T-helper 17 cell (primary cell): ENCODE measurements at regions not wholly inside any gene's neighbourhood (a gene's known extent, or its start where the extent isn't known, plus 50 kb on each side); places are given as distances from the start of the nearest gene placed in this dataset.
A peak's percentile ranks its signal among the peaks of the same experiment; 100 is the strongest.

Experiments
- ATAC-seq: fragments of 150-1000 bp; cut with Tn5 transposase; 2 replicates; pipeline ENCODE4 v1.10.0; 2021; ENCODE audit warnings: mild to moderate bottlenecking, moderate library complexity
- DNase-seq, 3 donors: peaks; one replicate each; pipeline versions ENCODE4 v3.0.0 to v3.0.0-alpha.2; 2020 to 2021
- H3K9me3 ChIP-seq: one replicate; pipeline ENCODE4 v1.7.0; 2013; ENCODE audit warnings: low read length, mild to moderate bottlenecking; ENCODE audit not compliant: control insufficient read depth, poor library complexity, severe bottlenecking
- H3K27ac Mint-ChIP-seq: one replicate; pipeline ENCODE4 v1.8.0; 2022; ENCODE audit warnings: mild to moderate bottlenecking, moderate library complexity, mixed read lengths
- H3K27me3 Mint-ChIP-seq: one replicate; pipeline ENCODE4 v1.8.0; 2022; ENCODE audit warnings: mixed read lengths
- H3K36me3 Mint-ChIP-seq: one replicate; pipeline ENCODE4 v1.8.0; 2022; ENCODE audit warnings: low read depth, mixed read lengths
- H3K4me1 Mint-ChIP-seq: one replicate; pipeline ENCODE4 v1.8.0; 2022; ENCODE audit warnings: mild to moderate bottlenecking, mixed read lengths
- H3K4me3 Mint-ChIP-seq: one replicate; pipeline ENCODE4 v1.8.0; 2022; ENCODE audit warnings: mild to moderate bottlenecking, moderate library complexity, mixed read lengths

DNA sequence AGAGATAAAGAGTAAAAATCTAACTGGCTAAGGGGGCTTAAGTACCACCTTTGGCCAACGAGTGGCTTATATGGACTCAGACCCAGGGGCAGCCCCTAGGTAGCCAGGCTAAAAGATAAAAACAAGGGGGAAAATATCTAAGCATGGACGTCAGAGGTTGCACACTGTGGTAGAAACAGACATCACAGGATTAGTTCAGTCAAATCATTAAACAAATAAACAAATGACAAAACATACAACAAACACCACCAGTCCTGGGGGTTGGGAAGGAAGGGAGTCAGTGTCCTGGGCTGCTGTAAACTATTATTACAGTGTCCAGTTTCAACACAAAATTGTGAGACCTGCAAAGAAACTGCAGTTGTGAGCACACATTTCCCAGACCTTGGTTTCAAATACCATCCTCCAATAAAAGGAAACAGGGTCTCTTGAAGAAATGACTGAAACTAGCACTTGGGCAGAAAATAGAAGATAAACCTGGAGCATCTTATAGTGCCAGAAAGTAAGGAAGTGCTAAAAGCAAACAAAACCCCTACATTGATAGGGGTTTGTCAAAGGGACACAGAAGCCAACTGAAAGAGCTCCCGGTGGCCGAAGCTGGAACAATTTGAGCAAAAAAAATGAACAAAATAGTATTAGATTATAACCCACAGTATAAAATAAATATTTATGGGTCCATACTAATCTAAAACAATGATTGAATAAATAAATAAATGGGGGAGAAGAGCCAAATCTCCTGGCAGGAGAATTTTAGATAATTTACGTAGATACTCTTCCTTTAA is 154.8 kb upstream of the KLF7 start:
- Mint-ChIP-seq H3K4me1 (no peaks in the 10 kb centered on the region), H3K4me3 (no peak overlapping the region), H3K27me3 (peaks cover 22% of the 10 kb centered on the region), H3K36me3 (peaks cover 5% of the 10 kb centered on the region), H3K27ac (no peak overlapping the region)
- ATAC-seq (no peak), DNase-seq (no peak)
- H3K9me3 ChIP-seq = no peaks in the 10 kb centered on the region

GRCh38 chr2:207321514-207321913 is 155.8 kb upstream of the KLF7 start:
- peaks cover 21% of the 10 kb centered on the region for H3K27me3 Mint-ChIP-seq

DNA sequence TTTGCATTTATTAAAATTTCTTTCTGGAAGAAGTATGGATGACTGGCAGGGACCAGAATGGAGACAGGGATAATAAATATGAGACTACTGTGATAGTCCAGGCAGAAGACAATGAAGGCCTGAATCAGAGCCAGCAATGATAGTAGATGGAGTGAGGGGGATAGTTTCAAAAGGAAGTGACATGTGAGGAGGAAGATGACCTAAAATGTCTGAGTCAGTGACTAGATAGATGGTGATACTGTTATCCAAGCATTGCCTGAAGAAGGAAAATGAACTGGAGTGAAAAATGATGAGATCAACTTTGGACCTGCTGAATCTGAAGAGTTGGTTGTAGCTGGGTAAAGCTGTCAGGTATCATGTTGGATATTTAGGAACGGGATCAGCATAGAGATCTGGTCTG is 158.3 kb upstream of the KLF7 start:
- Mint-ChIP-seq H3K4me1 (peaks cover 4% of the 10 kb centered on the region), H3K4me3 (no peak overlapping the region), H3K27ac (no peak overlapping the region), H3K36me3 (peaks cover 2% of the 10 kb centered on the region), H3K27me3 (peaks cover 10% of the 10 kb centered on the region)
- DNase-seq = no peak
- no peak for ATAC-seq
- no peaks in the 10 kb centered on the region for H3K9me3 ChIP-seq

More at GRCh38 chr2:207321514-207321913, 155.8 kb upstream of the KLF7 start:
- no peak for DNase-seq
- H3K36me3 Mint-ChIP-seq = peaks cover 5% of the 10 kb centered on the region
- H3K9me3 ChIP-seq = no peaks in the 10 kb centered on the region
- no peak for ATAC-seq
- H3K4me1 Mint-ChIP-seq = no peaks in the 10 kb centered on the region
- no peak overlapping the region for H3K27ac Mint-ChIP-seq
- no peak overlapping the region for H3K4me3 Mint-ChIP-seq

DNA sequence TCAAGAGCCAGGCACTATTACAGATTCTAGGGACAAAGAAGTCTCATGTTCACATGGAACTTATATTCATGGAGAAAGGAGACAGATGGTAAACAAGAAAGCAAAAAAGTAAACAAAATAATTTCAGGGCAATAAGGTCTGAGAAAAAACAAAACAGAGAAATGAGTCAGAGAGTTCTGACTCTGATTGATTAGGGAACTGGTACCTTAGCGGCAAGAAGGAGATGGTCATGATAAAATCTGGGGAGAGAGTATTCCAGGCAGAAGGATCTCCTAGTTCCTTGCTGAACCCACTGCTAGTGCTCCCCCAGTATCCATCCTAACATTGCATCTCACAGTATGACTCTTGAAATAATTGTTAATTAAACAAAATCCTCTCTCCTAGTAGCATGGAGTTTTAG is 161.8 kb upstream of the KLF7 start:
- no peak for DNase-seq
- Mint-ChIP-seq H3K27ac (no peak overlapping the region), H3K4me1 (peaks cover 15% of the 10 kb centered on the region), H3K4me3 (no peak overlapping the region), H3K27me3 (peaks cover 5% of the 10 kb centered on the region), H3K36me3 (peaks cover 4% of the 10 kb centered on the region)
- no peaks in the 10 kb centered on the region for H3K9me3 ChIP-seq
- ATAC-seq = no peak

- peaks cover 5% of the 10 kb centered on the region for H3K27me3 Mint-ChIP-seq
- H3K4me1 Mint-ChIP-seq = peaks cover 17% of the 10 kb centered on the region
- H3K27ac Mint-ChIP-seq = peak overlapping the region; percentile 48
- peaks cover 4% of the 10 kb centered on the region for H3K36me3 Mint-ChIP-seq
- H3K4me3 Mint-ChIP-seq = no peak overlapping the region
- ATAC-seq (no peak), DNase-seq (no peak)
- no peaks in the 10 kb centered on the region for H3K9me3 ChIP-seq
Observed at GRCh38 chr2:207328944-207329386, 163.2 kb upstream of the KLF7 start.

DNA sequence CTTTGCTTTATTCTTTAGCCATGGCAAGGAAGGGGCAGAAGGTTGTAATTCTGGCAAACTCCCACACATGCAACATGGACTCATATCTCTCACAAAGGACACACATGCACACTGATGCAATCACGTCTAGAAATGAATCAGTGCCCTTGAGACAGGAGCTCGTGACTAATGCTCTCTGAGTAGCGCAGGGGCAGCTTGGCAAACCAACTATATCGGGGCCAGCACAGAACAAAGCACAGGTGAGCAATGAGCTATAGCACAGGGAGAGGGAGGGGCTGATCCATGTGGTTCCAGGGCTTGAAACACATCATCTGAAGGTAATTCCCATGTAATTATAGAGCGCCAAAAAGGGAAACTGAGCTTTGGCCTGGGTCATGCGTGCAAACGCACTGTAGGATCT is 165.2 kb upstream of the KLF7 start:
- no peak for ATAC-seq
- peaks cover 5% of the 10 kb centered on the region for H3K27me3 Mint-ChIP-seq
- DNase-seq = no peak

DNA sequence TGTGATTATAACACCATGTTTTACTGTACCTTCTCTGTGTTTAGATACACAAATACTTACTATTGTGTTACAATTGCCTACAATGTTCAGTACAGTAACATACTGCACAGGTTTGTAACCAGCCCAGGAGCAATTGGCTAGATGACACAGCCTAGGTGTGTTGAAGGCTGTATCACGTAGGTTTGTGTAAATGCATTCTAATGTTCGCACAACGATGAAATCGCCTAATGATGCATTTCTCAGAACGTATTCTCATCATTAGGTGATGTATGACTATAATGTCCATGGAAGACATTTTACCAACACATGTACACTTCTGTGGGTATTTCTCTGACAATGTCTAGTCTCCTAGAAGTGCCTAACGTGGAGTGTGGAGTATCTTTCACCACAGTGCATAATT is 165.9 kb upstream of the KLF7 start:
- ATAC-seq (no peak), DNase-seq (no peak)
- no peak overlapping the region for H3K4me3 Mint-ChIP-seq
- H3K27ac Mint-ChIP-seq = no peak overlapping the region
- peaks cover 5% of the 10 kb centered on the region for H3K27me3 Mint-ChIP-seq
- H3K4me1 Mint-ChIP-seq = peaks cover 25% of the 10 kb centered on the region
- H3K36me3 Mint-ChIP-seq = peaks cover 4% of the 10 kb centered on the region
- H3K9me3 ChIP-seq = no peaks in the 10 kb centered on the region

More for the DNA sequence above, 165.2 kb upstream of the KLF7 start:
- Mint-ChIP-seq H3K4me3 (no peak overlapping the region), H3K27ac (peak overlapping the region; percentile 2), H3K4me1 (peaks cover 25% of the 10 kb centered on the region), H3K36me3 (peaks cover 4% of the 10 kb centered on the region)
- H3K9me3 ChIP-seq = no peaks in the 10 kb centered on the region

GRCh38 chr2:207332480-207333212 is 166.9 kb upstream of the KLF7 start:
- H3K9me3 ChIP-seq = no peaks in the 10 kb centered on the region
- no peak for DNase-seq
- no peaks in the 10 kb centered on the region for H3K27me3 Mint-ChIP-seq
- no peak overlapping the region for H3K27ac Mint-ChIP-seq
- H3K4me3 Mint-ChIP-seq = no peak overlapping the region
- no peak for ATAC-seq
- H3K36me3 Mint-ChIP-seq = peaks cover 4% of the 10 kb centered on the region
- H3K4me1 Mint-ChIP-seq = peaks cover 31% of the 10 kb centered on the region

DNA sequence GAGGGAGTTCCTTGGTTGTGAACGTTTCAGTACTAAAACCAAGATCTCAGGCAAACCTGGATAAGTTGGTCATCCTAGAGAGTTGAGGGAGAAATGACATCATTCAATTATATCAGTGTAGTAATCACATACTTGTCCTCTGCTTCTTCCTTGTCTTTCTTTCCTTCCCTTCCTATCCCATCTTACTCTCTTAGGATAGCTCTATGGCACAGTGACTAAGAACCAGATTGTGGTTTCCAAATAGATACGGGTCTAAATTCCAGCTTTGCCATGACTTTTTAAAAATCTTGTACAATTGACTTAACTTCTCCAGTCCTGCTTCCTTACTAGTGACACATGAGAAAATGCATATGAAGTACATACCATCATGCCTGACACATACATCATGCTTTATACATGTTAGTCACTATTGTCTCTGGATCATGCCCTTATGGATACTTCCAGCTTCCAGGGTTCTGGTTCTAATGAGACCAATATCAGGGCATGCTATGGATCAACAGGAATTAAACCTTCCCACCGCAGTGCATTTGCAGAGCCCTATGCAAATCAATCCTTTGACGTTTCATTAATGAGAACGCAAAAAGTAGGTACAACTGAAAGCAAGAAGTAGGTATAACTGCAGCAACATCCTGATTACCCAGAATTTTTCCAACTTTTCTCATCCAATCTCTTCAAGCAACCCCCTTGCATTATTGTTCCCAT is 168.0 kb upstream of the KLF7 start:
- no peaks in the 10 kb centered on the region for H3K9me3 ChIP-seq
- Mint-ChIP-seq H3K36me3 (peaks cover 4% of the 10 kb centered on the region), H3K4me3 (peak overlapping the region; percentile 83), H3K4me1 (peaks cover 35% of the 10 kb centered on the region), H3K27ac (peak overlapping the region; percentile 32), H3K27me3 (no peaks in the 10 kb centered on the region)
- no peak for ATAC-seq
- DNase-seq = no peak

GRCh38 chr2:207334301-207334623 is 168.5 kb upstream of the KLF7 start:
- H3K27ac Mint-ChIP-seq = peak overlapping the region; percentile 32
- peaks cover 31% of the 10 kb centered on the region for H3K4me1 Mint-ChIP-seq
- H3K9me3 ChIP-seq = no peaks in the 10 kb centered on the region
- H3K36me3 Mint-ChIP-seq = peaks cover 2% of the 10 kb centered on the region
- ATAC-seq (no peak), DNase-seq (no peak)
- H3K27me3 Mint-ChIP-seq = no peaks in the 10 kb centered on the region
- peak overlapping the region; percentile 83 for H3K4me3 Mint-ChIP-seq

- no peak for ATAC-seq
- H3K9me3 ChIP-seq = no peaks in the 10 kb centered on the region
- no peaks in the 10 kb centered on the region for H3K36me3 Mint-ChIP-seq
- no peak for DNase-seq
- peak overlapping the region; percentile 83 for H3K4me3 Mint-ChIP-seq
- peak overlapping the region; percentile 32 for H3K27ac Mint-ChIP-seq
- no peaks in the 10 kb centered on the region for H3K27me3 Mint-ChIP-seq
- H3K4me1 Mint-ChIP-seq = peaks cover 28% of the 10 kb centered on the region
Observed at GRCh38 chr2:207334624-207335371, 169.1 kb upstream of the KLF7 start.

- peak overlapping the region; percentile 49 for H3K27ac Mint-ChIP-seq
- H3K4me1 Mint-ChIP-seq = peaks cover 22% of the 10 kb centered on the region
- H3K4me3 Mint-ChIP-seq = peak overlapping the region; percentile 75
- DNase-seq (no peak), ATAC-seq (no peak)
- H3K36me3 Mint-ChIP-seq = no peaks in the 10 kb centered on the region
- no peaks in the 10 kb centered on the region for H3K27me3 Mint-ChIP-seq
- H3K9me3 ChIP-seq = no peaks in the 10 kb centered on the region
Observed at GRCh38 chr2:207337234-207338219, 171.8 kb upstream of the KLF7 start.
